Keratinocyte (primary cell): ENCODE measurements at regions not wholly inside any gene's neighbourhood (a gene's known extent, or its start where the extent isn't known, plus 50 kb on each side); places are given as distances from the start of the nearest gene placed in this dataset.

ENCODE experiments used
- DNase-seq: peaks from one replicate; pipeline ENCODE4 v3.0.0-alpha.2; 2011; ENCODE audit warnings: low read depth, missing footprints, low spot score
- FAIRE-seq: peaks from 2 replicates; lab custom pipeline; 2011; peaks lifted over from hg19 to GRCh38; lab: Jason Lieb, UNC
- H2AFZ ChIP-seq: 2 replicates; pipeline ENCODE4 v1.6.0; 2012; ENCODE audit warnings: low read length, control low read depth, inconsistent platforms; ENCODE audit not compliant: control insufficient read depth
- H3K27ac ChIP-seq: 2 replicates; pipeline ENCODE4 v1.5.1; 2011; ENCODE audit warnings: low read length; ENCODE audit not compliant: control insufficient read depth, insufficient read depth
- H3K27me3 ChIP-seq: 3 replicates; pipeline ENCODE4 v1.6.0; 2011; ENCODE audit warnings: low read length; ENCODE audit not compliant: control insufficient read depth, insufficient read depth; ENCODE audit errors: extremely low read depth
- H3K36me3 ChIP-seq, 2 experiments: 2 replicates in 1 of 2; 3 replicates in 1 of 2; pipeline ENCODE4 v1.5.1; 2011; ENCODE audit warnings: low read length in 2 of 2, mild to moderate bottlenecking in 1 of 2; ENCODE audit not compliant: control insufficient read depth in 2 of 2, insufficient read depth in 2 of 2; ENCODE audit errors: extremely low read depth in 1 of 2
- H3K4me1 ChIP-seq: 3 replicates; pipeline ENCODE4 v1.5.1; 2011; ENCODE audit warnings: low read length; ENCODE audit not compliant: control insufficient read depth, insufficient read depth; ENCODE audit errors: extremely low read depth
- H3K4me2 ChIP-seq: 3 replicates; pipeline ENCODE4 v1.6.0; 2011; ENCODE audit warnings: low read depth, low read length; ENCODE audit not compliant: control insufficient read depth, insufficient read depth; ENCODE audit errors: extremely low read depth
- H3K4me3 ChIP-seq, 3 experiments: fragments of 200-600 bp in 1 of 3; sonication (generic) in 1 of 3; 2 replicates in 2 of 3; 3 replicates in 1 of 3; pipeline ENCODE4 v1.5.1; 2011 to 2016; ENCODE audit warnings: low read length in 3 of 3, mild to moderate bottlenecking in 3 of 3, control low read depth in 2 of 3, inconsistent platforms in 1 of 3, low read depth in 1 of 3, mixed read lengths in 1 of 3, mixed run types in 1 of 3, moderate library complexity in 1 of 3; ENCODE audit not compliant: control insufficient read depth in 2 of 3, insufficient read depth in 2 of 3; ENCODE audit errors: extremely low read depth in 1 of 3
- H3K79me2 ChIP-seq: 2 replicates; pipeline ENCODE4 v1.6.0; 2012; ENCODE audit warnings: low read length; ENCODE audit not compliant: control insufficient read depth, insufficient read depth
- H3K9ac ChIP-seq: 3 replicates; pipeline ENCODE4 v1.6.0; 2011; ENCODE audit warnings: low read length; ENCODE audit not compliant: control insufficient read depth, insufficient read depth; ENCODE audit errors: extremely low read depth
- H3K9me1 ChIP-seq: 3 replicates; pipeline ENCODE4 v1.6.0; 2011; ENCODE audit warnings: low read length; ENCODE audit not compliant: control insufficient read depth, insufficient read depth; ENCODE audit errors: extremely low read depth
- H3K9me3 ChIP-seq: 2 replicates; pipeline ENCODE4 v1.5.1; 2012; ENCODE audit warnings: low read depth, low read length; ENCODE audit not compliant: control insufficient read depth
- H4K20me1 ChIP-seq: 3 replicates; pipeline ENCODE4 v1.6.0; 2011; ENCODE audit warnings: low read length; ENCODE audit not compliant: control insufficient read depth, insufficient read depth; ENCODE audit errors: extremely low read depth
- EZH2 ChIP-seq: IDR thresholded peaks from one replicate; pipeline ENCODE4 v1.6.1; 2012; ENCODE audit warnings: inconsistent platforms, mild to moderate bottlenecking, low read length, moderate library complexity
- dilution Hi-C: fragments of 300-500 bp; cut with MboI; formaldehyde crosslinking; loops from one replicate; pipeline ENCODE4 v1.7.0; 2020; ENCODE audit warnings: low sequenced_read_pairs; ENCODE audit not compliant: extremely low pct_ligation_motif_present
- TF ChIP-seq, protein P1 (sequence below), 3 experiments: IDR thresholded peaks in 1 of 3; conservative IDR thresholded peaks in 1 of 3; optimal IDR thresholded peaks in 1 of 3; 2 replicates in 2 of 3; 3 replicates in 1 of 3; pipeline versions ENCODE3 to v1.5.1; 2011; ENCODE audit warnings: low read length in 3 of 3, mild to moderate bottlenecking in 3 of 3, moderate library complexity in 2 of 3, control low read depth in 1 of 3, inconsistent platforms in 1 of 3; ENCODE audit not compliant: insufficient read depth in 2 of 3; ENCODE audit errors: extremely low read depth in 1 of 3

DNA sequence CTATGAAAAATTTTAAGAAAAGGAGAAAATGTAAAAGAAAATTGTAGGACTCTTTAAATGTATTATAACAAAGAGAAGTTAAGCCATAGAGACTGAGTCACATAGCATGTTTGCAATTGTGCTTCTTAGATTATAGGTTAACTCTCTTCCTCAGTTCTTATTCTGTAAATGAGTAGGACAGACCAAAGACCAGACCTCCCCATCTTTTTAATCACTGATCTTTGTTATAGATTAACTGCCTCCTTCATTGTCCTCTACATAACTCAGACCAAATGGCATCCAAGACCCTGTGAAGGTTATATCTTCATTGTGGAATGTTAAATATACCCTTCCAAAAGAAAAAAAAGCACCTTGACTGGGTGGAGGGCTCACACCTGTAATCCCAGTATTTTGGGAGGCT lies 316.9 kb upstream of the LRRTM4 start:
- Histone ChIP-seq H3K36me3 (no peaks in the 10 kb centered on the region), H3K9me1 (no peaks in the 10 kb centered on the region), H3K9ac (no peak overlapping the region), H3K4me1 (no peaks in the 10 kb centered on the region), H3K4me3 (no peak overlapping the region), H2AFZ (no peak overlapping the region), H4K20me1 (no peaks in the 10 kb centered on the region), H3K79me2 (no peaks in the 10 kb centered on the region), H3K9me3 (no peaks in the 10 kb centered on the region), H3K4me2 (no peak overlapping the region), H3K27me3 (no peaks in the 10 kb centered on the region), H3K27ac (no peak overlapping the region)
- no peak for TF ChIP-seq EZH2
- TF ChIP-seq, protein P1, sequence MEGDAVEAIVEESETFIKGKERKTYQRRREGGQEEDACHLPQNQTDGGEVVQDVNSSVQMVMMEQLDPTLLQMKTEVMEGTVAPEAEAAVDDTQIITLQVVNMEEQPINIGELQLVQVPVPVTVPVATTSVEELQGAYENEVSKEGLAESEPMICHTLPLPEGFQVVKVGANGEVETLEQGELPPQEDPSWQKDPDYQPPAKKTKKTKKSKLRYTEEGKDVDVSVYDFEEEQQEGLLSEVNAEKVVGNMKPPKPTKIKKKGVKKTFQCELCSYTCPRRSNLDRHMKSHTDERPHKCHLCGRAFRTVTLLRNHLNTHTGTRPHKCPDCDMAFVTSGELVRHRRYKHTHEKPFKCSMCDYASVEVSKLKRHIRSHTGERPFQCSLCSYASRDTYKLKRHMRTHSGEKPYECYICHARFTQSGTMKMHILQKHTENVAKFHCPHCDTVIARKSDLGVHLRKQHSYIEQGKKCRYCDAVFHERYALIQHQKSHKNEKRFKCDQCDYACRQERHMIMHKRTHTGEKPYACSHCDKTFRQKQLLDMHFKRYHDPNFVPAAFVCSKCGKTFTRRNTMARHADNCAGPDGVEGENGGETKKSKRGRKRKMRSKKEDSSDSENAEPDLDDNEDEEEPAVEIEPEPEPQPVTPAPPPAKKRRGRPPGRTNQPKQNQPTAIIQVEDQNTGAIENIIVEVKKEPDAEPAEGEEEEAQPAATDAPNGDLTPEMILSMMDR (optimal IDR thresholded peaks at IDR 0.05 in 1 of 3, IDR thresholded peaks at IDR 0.05 in 1 of 3, conservative IDR thresholded peaks at IDR 0.05 in 1 of 3; ENCODE audit: extremely low read depth in 1 of 3, insufficient read depth in 2 of 3, low read length in 3 of 3): no peak
- FAIRE-seq (no peak), DNase-seq (no peak)
- dilution Hi-C loops: no loop called here

DNA sequence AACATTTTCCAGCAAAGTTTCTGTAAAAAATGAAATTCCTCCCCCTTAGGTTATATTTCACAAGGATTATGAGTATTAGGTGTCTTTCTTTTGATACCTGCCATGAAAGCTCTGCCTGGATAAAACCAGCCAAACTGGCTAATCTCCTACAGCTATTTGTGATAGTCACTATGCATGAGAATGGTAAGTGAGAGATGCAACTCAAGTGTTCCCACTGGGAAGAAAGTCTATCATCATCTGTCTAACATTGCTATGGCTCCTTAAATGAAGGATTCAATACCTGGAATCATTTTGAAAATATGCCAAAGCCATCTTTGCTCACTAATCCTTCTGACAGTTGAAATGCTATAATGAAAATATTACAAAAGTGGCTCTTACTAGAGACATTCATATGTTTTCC lies 339.9 kb upstream of the LRRTM4 start:
- dilution Hi-C loops: no loop called here
- no peak overlapping the region for H3K9ac ChIP-seq
- H3K4me1 ChIP-seq: no peaks in the 10 kb centered on the region
- DNase-seq (no peak), FAIRE-seq (no peak)
- no peaks in the 10 kb centered on the region for H3K36me3 ChIP-seq
- no peak overlapping the region for H2AFZ ChIP-seq
- H3K27ac ChIP-seq: no peak overlapping the region
- no peaks in the 10 kb centered on the region for H3K9me1 ChIP-seq
- H3K4me3 ChIP-seq: no peak overlapping the region
- no peak overlapping the region for H3K4me2 ChIP-seq
- no peaks in the 10 kb centered on the region for H3K79me2 ChIP-seq
- H3K9me3 ChIP-seq: no peaks in the 10 kb centered on the region
- no peaks in the 10 kb centered on the region for H4K20me1 ChIP-seq
- no peak for TF ChIP-seq EZH2
- TF ChIP-seq, protein P1 (optimal IDR thresholded peaks at IDR 0.05 in 1 of 3, IDR thresholded peaks at IDR 0.05 in 1 of 3, conservative IDR thresholded peaks at IDR 0.05 in 1 of 3; ENCODE audit: extremely low read depth in 1 of 3, insufficient read depth in 2 of 3, low read length in 3 of 3): no peak
- H3K27me3 ChIP-seq: no peaks in the 10 kb centered on the region
